Breast epithelium (tissue), 4 donors: ENCODE measurements at regions not wholly inside any gene's neighbourhood (a gene's known extent, or its start where the extent isn't known, plus 50 kb on each side); places are given as distances from the start of the nearest gene placed in this dataset.

Source experiments
- DNase-seq, 2 donors: peaks; one replicate each; pipeline ENCODE4 v3.0.0-alpha.2; 2019; ENCODE audit warnings: low spot score in 2 of 2
- H3K27ac ChIP-seq, 2 donors: fragments of 200-600 bp; sonication (generic) in 1 of 2; one replicate each; pipeline ENCODE4 v1.5.1; 2016 to 2019; ENCODE audit warnings: mild to moderate bottlenecking in 1 of 2
- H3K27me3 ChIP-seq, 2 donors: fragments of 200-600 bp; sonication (generic) in 1 of 2; one replicate each; pipeline versions ENCODE4 v1.5.1 to v1.6.0; 2017 to 2019; ENCODE audit warnings: control low read depth in 1 of 2, mild to moderate bottlenecking in 1 of 2
- H3K36me3 ChIP-seq: fragments of 200-600 bp; one replicate; pipeline ENCODE4 v1.5.1; 2019
- H3K4me1 ChIP-seq, 2 donors: fragments of 200-600 bp; sonication (generic); one replicate each; pipeline ENCODE4 v1.5.1; 2016 to 2019; ENCODE audit warnings: control low read depth in 1 of 2
- H3K4me3 ChIP-seq, 3 donors: fragments of 200-600 bp; sonication (generic); 1 replicate in 2 of 3; 2 replicates in 1 of 3; pipeline ENCODE4 v1.5.1; 2016 to 2019; ENCODE audit warnings: mild to moderate bottlenecking in 3 of 3, moderate library complexity in 2 of 3
- H3K9me3 ChIP-seq, 2 donors: fragments of 200-600 bp; sonication (generic) in 1 of 2; one replicate each; pipeline ENCODE4 v1.5.1; 2016 to 2019; ENCODE audit warnings: control low read depth in 1 of 2
- CTCF ChIP-seq, 3 donors: fragments of 450-650 bp; IDR thresholded peaks; one replicate each; pipeline ENCODE4 v1.5.1; 2016 to 2017; ENCODE audit warnings: antibody characterized with exemption in 3 of 3, mild to moderate bottlenecking in 3 of 3, moderate library complexity in 3 of 3
- POLR2A ChIP-seq: fragments of 450-650 bp; IDR thresholded peaks from one replicate; pipeline ENCODE4 v1.6.1; 2016; ENCODE audit warnings: antibody characterized with exemption, mild to moderate bottlenecking, moderate library complexity
- POLR2AphosphoS5 ChIP-seq, 3 donors: sonication (generic); formaldehyde crosslinking; IDR thresholded peaks; one replicate each; pipeline ENCODE4 v1.6.1; 2017; ENCODE audit warnings: antibody characterized with exemption in 3 of 3
- intact Hi-C: fragments of 100-400 bp; cut with DNase I; formaldehyde crosslinking; loops from one replicate; pipeline ENCODE4 v1.15.1; 2023; ENCODE audit warnings: low total_unique reads

- Histone ChIP-seq H3K27me3 (no peaks in the 10 kb centered on the region), H3K4me1 (no peaks in the 10 kb centered on the region), H3K27ac (no peak overlapping the region), H3K9me3 (no peaks in the 10 kb centered on the region), H3K4me3 (no peak overlapping the region), H3K36me3 (no peaks in the 10 kb centered on the region)
- DNase-seq, result no peak
- intact Hi-C loops, result no loop called here
- TF ChIP-seq CTCF (IDR thresholded peaks at IDR 0.05) (no peak), POLR2A (no peak), POLR2AphosphoS5 (IDR thresholded peaks at IDR 0.05) (no peak)
These were observed 77.0 kb upstream of the TMEM72 start for GRCh38 chr10:44834131-44834530.

GRCh38 chr10:44835300-44835699, 75.8 kb upstream of the TMEM72 start:
- no peaks in the 10 kb centered on the region for H3K4me1 ChIP-seq
- DNase-seq, result no peak
- no peaks in the 10 kb centered on the region for H3K27me3 ChIP-seq
- no peak overlapping the region for H3K4me3 ChIP-seq
- intact Hi-C loops, result no loop called here
- H3K27ac ChIP-seq, result no peak overlapping the region
- no peaks in the 10 kb centered on the region for H3K9me3 ChIP-seq
- no peaks in the 10 kb centered on the region for H3K36me3 ChIP-seq
- TF ChIP-seq CTCF (IDR thresholded peaks at IDR 0.05) (no peak), POLR2A (no peak), POLR2AphosphoS5 (IDR thresholded peaks at IDR 0.05) (no peak)

DNA sequence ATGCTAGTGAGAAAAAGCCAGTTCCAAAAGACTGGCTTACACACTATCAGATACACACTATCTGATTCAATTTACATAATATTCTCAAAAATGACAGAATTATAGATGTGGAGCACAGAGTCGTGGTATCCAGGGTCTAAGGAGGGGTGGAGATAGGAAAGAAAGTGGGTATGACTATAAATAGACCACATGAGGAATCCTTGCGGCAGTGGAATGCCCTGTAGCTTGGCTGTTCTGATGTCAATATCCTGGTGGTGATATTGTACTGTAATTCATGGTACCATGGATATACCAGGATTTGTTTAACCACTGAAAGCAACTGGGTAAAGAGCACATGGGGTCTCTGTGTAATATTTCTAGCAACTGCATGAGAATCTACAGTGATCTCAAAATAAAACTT, 67.7 kb upstream of the TMEM72 start:
- Histone ChIP-seq H3K27me3 (no peaks in the 10 kb centered on the region), H3K27ac (no peak overlapping the region), H3K36me3 (no peaks in the 10 kb centered on the region), H3K4me3 (no peak overlapping the region), H3K9me3 (no peaks in the 10 kb centered on the region), H3K4me1 (no peaks in the 10 kb centered on the region)
- intact Hi-C loops, result no loop called here
- no peak for TF ChIP-seq CTCF (IDR thresholded peaks at IDR 0.05)
- DNase-seq, result no peak

- no peak for TF ChIP-seq CTCF (IDR thresholded peaks at IDR 0.05)
- TF ChIP-seq POLR2A, result no peak
- no peak for TF ChIP-seq POLR2AphosphoS5 (IDR thresholded peaks at IDR 0.05)
- no peaks in the 10 kb centered on the region for H3K27me3 ChIP-seq
- H3K27ac ChIP-seq, result no peak overlapping the region
- no peaks in the 10 kb centered on the region for H3K4me1 ChIP-seq
- no peak overlapping the region for H3K4me3 ChIP-seq
- DNase-seq, result no peak
- H3K36me3 ChIP-seq, result no peaks in the 10 kb centered on the region
- H3K9me3 ChIP-seq, result no peaks in the 10 kb centered on the region
- intact Hi-C loops, result no loop called here
These were observed 65.6 kb upstream of the TMEM72 start for GRCh38 chr10:44845361-44846175.

DNA sequence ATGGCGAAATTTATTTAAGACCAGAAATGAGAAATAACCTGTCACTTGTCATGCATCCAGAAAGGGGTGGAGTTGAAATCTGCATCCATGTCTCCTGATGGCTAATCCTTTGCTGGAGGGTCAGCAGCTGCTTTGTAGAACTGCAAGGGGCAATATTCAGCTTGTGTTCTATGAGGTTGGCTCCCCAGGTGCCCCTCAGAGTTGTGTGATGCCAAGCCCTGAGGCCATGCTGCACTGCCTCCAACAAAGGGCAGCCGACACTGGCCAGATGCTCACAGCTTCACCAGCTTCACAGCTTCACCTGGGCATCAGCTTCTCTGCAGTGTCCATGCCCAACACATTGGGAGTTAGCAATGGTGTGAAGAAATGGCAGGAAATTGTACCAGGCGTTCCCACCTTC, 64.0 kb upstream of the TMEM72 start:
- no peak overlapping the region for H3K4me3 ChIP-seq
- H3K27ac ChIP-seq, result no peak overlapping the region
- intact Hi-C loops, result no loop called here
- no peaks in the 10 kb centered on the region for H3K9me3 ChIP-seq
- DNase-seq, result no peak
- TF ChIP-seq POLR2A (no peak), CTCF (IDR thresholded peaks at IDR 0.05) (no peak), POLR2AphosphoS5 (IDR thresholded peaks at IDR 0.05) (no peak)
- no peaks in the 10 kb centered on the region for H3K36me3 ChIP-seq
- no peaks in the 10 kb centered on the region for H3K4me1 ChIP-seq
- no peaks in the 10 kb centered on the region for H3K27me3 ChIP-seq
